WI38 (cell line): ENCODE measurements at regions not wholly inside any gene's neighbourhood (a gene's known extent, or its start where the extent isn't known, plus 50 kb on each side); places are given as distances from the start of the nearest gene placed in this dataset.

Experiments used
- H3K4me3 ChIP-seq: 2 replicates; pipeline ENCODE4 v1.5.1; 2011; ENCODE audit warnings: low read depth, mild to moderate bottlenecking, control low read depth, low read length
- CTCF ChIP-seq: IDR thresholded peaks from 2 replicates; pipeline ENCODE4 v1.5.1; 2012; ENCODE audit warnings: low read depth, mild to moderate bottlenecking, control low read depth, low read length

- no peak for TF ChIP-seq CTCF
- no peak overlapping the region for H3K4me3 ChIP-seq
These were observed 287.2 kb upstream of the KCNH8 start for GRCh38 chr3:18861137-18861536.

DNA sequence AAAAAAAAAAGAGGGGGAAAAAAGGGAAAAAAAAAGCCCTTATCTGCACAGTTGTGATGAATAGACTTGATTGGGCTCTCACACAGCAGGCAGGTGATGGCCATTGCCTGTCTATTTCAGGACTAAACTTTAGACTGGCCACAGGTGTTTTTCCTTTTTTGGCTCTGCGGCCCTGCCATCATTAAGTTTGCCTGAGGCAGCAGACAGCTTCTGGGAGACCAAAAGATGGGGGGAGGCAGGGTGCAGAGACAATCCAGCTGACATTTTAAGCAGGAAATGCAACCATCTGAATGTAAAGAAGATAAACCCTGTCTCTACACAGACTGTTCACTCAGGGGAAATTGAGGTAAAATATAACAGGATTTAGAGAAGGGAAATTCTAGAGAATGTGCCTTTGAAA lies 295.0 kb upstream of the KCNH8 start:
- H3K4me3 ChIP-seq = no peak overlapping the region
- TF ChIP-seq CTCF = no peak

GRCh38 chr3:18847583-18848197 lies 300.6 kb upstream of the KCNH8 start:
- TF ChIP-seq CTCF = no peak
- H3K4me3 ChIP-seq = no peak overlapping the region

DNA sequence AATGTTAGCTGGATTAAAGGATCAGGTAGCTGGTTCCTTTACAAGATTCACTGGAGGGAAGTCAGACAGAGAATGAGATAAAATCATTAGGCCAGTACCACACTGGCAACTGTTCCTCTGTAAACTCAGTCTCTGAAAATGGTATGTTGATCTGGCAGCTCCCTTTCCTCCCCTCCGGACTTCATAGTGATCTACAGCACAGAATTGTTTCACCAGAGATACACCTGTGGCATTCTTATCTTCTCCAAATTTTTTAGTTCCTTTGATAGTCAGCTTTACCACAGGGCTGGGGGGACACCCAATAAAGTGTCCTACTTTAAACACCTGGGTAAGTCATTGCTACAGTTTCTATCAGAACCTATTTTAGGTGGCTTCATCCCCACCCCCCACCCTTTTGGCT lies 304.3 kb upstream of the KCNH8 start:
- TF ChIP-seq CTCF = no peak
- no peak overlapping the region for H3K4me3 ChIP-seq

DNA sequence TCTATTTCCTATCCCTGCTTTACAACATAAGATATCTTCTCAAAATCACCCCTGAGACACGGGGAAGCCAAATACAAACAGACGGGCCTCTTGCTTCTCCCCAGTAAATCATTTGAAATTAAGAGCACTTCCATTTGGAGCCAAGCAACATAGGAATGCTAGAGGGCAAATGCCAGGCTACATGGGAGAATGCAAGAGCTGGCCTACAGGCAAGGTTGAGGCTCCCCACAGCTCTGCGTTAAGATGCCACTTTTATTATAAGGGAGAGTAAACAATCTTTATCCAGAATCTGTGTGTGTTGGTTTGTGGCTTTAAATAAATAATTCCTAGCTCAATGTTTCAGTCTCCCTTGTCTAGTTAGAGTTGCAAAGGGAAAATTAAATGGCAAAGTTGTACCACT lies 305.1 kb upstream of the KCNH8 start:
- no peak overlapping the region for H3K4me3 ChIP-seq
- no peak for TF ChIP-seq CTCF

- H3K4me3 ChIP-seq = no peak overlapping the region
- no peak for TF ChIP-seq CTCF
These were observed 306.6 kb upstream of the KCNH8 start for GRCh38 chr3:18841422-18842343.

GRCh38 chr3:18840535-18841137 lies 307.7 kb upstream of the KCNH8 start:
- no peak overlapping the region for H3K4me3 ChIP-seq
- TF ChIP-seq CTCF = no peak
